ENCODE measurements at regions not wholly inside any gene's neighbourhood (a gene's known extent, or its start where the extent isn't known, plus 50 kb on each side); places are given as distances from the start of the nearest gene placed in this dataset.

GRCh38 chr6:33950472-33950881 lies 146.7 kb upstream of the MLN start:
- in situ Hi-C loops (cut with HindIII; ENCODE audit: low pct_ligation_motif_present, low sequenced_read_pairs) = no loop called here
- TF ChIP-seq CTCF (IDR thresholded peaks at IDR 0.05; ENCODE audit: low read depth, low read length, missing control alignments) = no peak
- peaks cover 3% of the 10 kb centered on the region for H3K27me3 ChIP-seq (replicated peaks)

GRCh38 chr6:33949877-33950435 lies 146.2 kb upstream of the MLN start:
- Histone ChIP-seq H3K27me3 (replicated peaks) (peaks cover 3% of the 10 kb centered on the region), H3K4me3 (ENCODE audit: low read depth, low read length) (no peak overlapping the region), H3K27ac (no peak overlapping the region), H3K36me3 (replicated peaks) (no peaks in the 10 kb centered on the region)
- no peak for DNase-seq
- TF ChIP-seq CTCF (IDR thresholded peaks at IDR 0.05; ENCODE audit: low read depth, low read length, missing control alignments) = no peak
- in situ Hi-C loops (cut with HindIII; ENCODE audit: low pct_ligation_motif_present, low sequenced_read_pairs) = no loop called here

More at GRCh38 chr6:33950472-33950881, 146.7 kb upstream of the MLN start:
- Histone ChIP-seq H3K27ac (no peak overlapping the region), H3K4me3 (ENCODE audit: low read depth, low read length) (no peak overlapping the region), H3K36me3 (replicated peaks) (no peaks in the 10 kb centered on the region)
- no peak for DNase-seq

- H3K27ac ChIP-seq = no peak overlapping the region
- H3K27me3 ChIP-seq (replicated peaks) = peaks cover 3% of the 10 kb centered on the region
- no peak overlapping the region for H3K4me3 ChIP-seq (ENCODE audit: low read depth, low read length)
- no peak for TF ChIP-seq CTCF (IDR thresholded peaks at IDR 0.05; ENCODE audit: low read depth, low read length, missing control alignments)
- in situ Hi-C loops (cut with HindIII; ENCODE audit: low pct_ligation_motif_present, low sequenced_read_pairs) = no loop called here
- no peak for DNase-seq
- no peaks in the 10 kb centered on the region for H3K36me3 ChIP-seq (replicated peaks)
Measured at GRCh38 chr6:33949111-33949510, 145.3 kb upstream of the MLN start.

GRCh38 chr6:33947916-33948594 lies 144.3 kb upstream of the MLN start:
- in situ Hi-C loops (cut with HindIII; ENCODE audit: low pct_ligation_motif_present, low sequenced_read_pairs) = no loop called here
- Histone ChIP-seq H3K4me3 (ENCODE audit: low read depth, low read length) (no peak overlapping the region), H3K27me3 (replicated peaks) (no peaks in the 10 kb centered on the region), H3K36me3 (replicated peaks) (no peaks in the 10 kb centered on the region), H3K27ac (no peak overlapping the region)
- TF ChIP-seq CTCF (IDR thresholded peaks at IDR 0.05; ENCODE audit: low read depth, low read length, missing control alignments) = no peak
- no peak for DNase-seq

GRCh38 chr6:33947047-33947446 lies 143.2 kb upstream of the MLN start:
- no peaks in the 10 kb centered on the region for H3K27me3 ChIP-seq (replicated peaks)
- H3K4me3 ChIP-seq (ENCODE audit: low read depth, low read length) = no peak overlapping the region
- DNase-seq = no peak
- in situ Hi-C loops (cut with HindIII; ENCODE audit: low pct_ligation_motif_present, low sequenced_read_pairs) = no loop called here
- no peak for TF ChIP-seq CTCF (IDR thresholded peaks at IDR 0.05; ENCODE audit: low read depth, low read length, missing control alignments)
- H3K36me3 ChIP-seq (replicated peaks) = no peaks in the 10 kb centered on the region
- no peak overlapping the region for H3K27ac ChIP-seq

- H3K27ac ChIP-seq = no peak overlapping the region
- H3K36me3 ChIP-seq (replicated peaks) = no peaks in the 10 kb centered on the region
- in situ Hi-C loops (cut with HindIII; ENCODE audit: low pct_ligation_motif_present, low sequenced_read_pairs) = no loop called here
- DNase-seq = no peak
- no peak for TF ChIP-seq CTCF (IDR thresholded peaks at IDR 0.05; ENCODE audit: low read depth, low read length, missing control alignments)
- no peaks in the 10 kb centered on the region for H3K27me3 ChIP-seq (replicated peaks)
- no peak overlapping the region for H3K4me3 ChIP-seq (ENCODE audit: low read depth, low read length)
Measured at GRCh38 chr6:33945931-33946330, 142.1 kb upstream of the MLN start.

Data from brain microvascular endothelial cell (primary cell).